A673 (cell line): ENCODE measurements at regions not wholly inside any gene's neighbourhood (a gene's known extent, or its start where the extent isn't known, plus 50 kb on each side); places are given as distances from the start of the nearest gene placed in this dataset.

Experiments used
- EZH2 ChIP-seq: fragments of 200-600 bp; sonication (generic); IDR thresholded peaks from 2 replicates; pipeline ENCODE4 v1.6.1; 2017; ENCODE audit warnings: borderline replicate concordance, low read depth, mild to moderate bottlenecking, mixed read lengths, antibody characterized with exemption, low read length; ENCODE audit not compliant: poor library complexity, severe bottlenecking
- TF ChIP-seq, protein P1 (sequence below): fragments of 300-800, 200-600 bp; sonication (generic); conservative IDR thresholded peaks from 2 replicates; pipeline ENCODE4 v1.5.1; 2017; ENCODE audit warnings: low read depth, mild to moderate bottlenecking, antibody characterized with exemption, low read length, moderate library complexity, mixed read lengths

DNA sequence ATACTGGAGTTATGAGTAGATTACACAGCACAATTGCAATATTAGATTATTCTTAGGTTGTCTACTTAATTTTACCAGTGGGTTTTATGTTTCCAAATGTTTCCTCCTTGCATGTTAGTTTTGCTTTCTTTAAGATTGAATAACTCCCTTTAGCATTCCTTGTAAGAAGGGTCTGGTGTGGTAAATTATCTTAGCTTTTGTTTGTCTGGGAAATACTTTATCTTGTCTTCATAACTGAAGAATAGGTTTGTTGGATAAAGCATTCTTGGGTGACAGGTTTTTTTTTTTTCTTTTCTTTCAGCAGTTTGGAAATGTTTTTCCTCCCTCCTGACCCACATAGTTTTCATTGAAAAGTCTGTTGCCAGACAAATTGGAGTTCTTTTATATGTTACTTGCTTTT is 531.1 kb downstream of the ANXA1 start:
- TF ChIP-seq, protein P1, sequence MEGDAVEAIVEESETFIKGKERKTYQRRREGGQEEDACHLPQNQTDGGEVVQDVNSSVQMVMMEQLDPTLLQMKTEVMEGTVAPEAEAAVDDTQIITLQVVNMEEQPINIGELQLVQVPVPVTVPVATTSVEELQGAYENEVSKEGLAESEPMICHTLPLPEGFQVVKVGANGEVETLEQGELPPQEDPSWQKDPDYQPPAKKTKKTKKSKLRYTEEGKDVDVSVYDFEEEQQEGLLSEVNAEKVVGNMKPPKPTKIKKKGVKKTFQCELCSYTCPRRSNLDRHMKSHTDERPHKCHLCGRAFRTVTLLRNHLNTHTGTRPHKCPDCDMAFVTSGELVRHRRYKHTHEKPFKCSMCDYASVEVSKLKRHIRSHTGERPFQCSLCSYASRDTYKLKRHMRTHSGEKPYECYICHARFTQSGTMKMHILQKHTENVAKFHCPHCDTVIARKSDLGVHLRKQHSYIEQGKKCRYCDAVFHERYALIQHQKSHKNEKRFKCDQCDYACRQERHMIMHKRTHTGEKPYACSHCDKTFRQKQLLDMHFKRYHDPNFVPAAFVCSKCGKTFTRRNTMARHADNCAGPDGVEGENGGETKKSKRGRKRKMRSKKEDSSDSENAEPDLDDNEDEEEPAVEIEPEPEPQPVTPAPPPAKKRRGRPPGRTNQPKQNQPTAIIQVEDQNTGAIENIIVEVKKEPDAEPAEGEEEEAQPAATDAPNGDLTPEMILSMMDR = no peak
- no peak for TF ChIP-seq EZH2
